HTR-8/SVneo (cell line): ENCODE measurements at regions not wholly inside any gene's neighbourhood (a gene's known extent, or its start where the extent isn't known, plus 50 kb on each side); places are given as distances from the start of the nearest gene placed in this dataset.

Experiments
- DNase-seq: peaks from one replicate; pipeline ENCODE4 v3.0.0; 2011; ENCODE audit warnings: low spot score, mixed read lengths; ENCODE audit not compliant: insufficient read length
- FAIRE-seq: peaks from 2 replicates; lab custom pipeline; 2011; peaks lifted over from hg19 to GRCh38; lab: Jason Lieb, UNC

DNA sequence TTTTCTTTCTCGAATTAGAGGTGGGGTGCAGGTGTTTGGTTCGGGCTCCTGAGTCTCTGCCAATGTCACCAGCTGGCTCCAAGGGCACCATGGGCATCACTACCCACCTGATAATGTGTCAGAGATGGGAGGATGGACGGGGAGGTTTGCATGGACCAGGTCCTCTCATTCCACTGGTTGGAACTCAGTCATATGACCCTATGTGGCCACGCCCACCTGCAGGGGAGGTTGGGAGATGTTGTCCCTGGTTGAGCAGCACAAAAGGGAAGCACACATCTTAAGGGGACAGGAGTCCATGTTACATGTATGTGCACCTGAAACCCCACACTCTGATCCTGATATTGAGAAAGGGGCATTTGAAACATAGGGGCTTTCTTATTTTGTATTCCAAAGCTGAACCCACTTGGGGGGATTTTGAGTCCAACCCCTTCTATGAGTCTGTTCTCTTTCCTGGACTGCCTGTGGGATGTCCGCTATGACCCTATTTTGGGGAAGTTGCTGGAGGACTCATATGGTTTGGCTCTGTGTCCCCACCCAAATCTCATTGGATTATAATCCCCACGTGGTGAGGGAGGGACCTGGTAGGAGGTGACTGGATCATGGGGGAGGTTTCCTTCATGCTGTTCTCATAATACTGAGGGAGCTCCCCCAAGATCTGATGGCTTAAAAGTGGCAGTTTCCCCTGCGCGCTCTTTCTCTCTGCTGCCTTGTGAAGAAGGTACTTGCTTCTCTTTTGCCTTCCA, 66.9 kb upstream of the BAIAP2L1 start:
- FAIRE-seq (no peak), DNase-seq (no peak)

DNA sequence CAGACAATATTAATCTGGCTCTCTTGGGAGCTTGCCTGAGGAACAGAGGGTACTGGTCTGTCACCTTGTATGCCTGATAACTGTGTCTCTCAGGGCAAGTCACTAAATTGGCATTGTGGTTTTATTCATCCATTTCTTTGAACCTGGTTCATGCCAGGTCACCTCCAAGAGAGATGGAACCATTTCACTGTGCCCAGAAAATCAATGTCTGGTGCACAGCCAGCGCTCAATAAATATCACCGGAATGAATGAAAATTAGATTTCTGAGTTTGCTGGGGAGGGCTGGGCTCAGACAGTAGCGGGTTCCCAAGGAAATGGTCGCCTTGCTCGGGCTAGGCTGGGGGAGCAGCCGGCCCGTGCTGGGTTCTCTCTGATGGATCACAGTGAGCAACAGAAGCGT, 64.1 kb upstream of the BAIAP2L1 start:
- DNase-seq, result no peak
- FAIRE-seq, result no peak

DNA sequence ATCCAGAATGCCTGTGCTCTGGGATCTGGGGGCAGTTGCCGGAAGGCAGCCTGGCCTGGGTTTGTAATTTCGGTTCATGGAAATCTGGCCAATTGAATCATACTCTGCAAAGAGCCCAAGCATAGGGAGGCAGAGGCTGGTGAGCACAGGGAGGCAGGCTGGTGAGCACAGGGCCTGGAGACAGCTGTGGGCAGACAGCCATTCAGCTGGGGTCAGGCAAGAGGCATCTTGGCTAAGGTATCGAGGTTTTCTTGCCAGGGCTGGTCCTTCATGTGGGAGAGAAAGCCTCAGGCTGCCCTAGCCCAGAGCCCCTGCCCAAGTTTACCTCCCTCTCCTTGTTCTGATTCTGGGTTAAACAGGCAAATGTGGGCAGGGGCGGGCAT, 63.7 kb upstream of the BAIAP2L1 start:
- no peak for DNase-seq
- FAIRE-seq, result no peak

GRCh38 chr7:98463837-98464557, 63.1 kb upstream of the BAIAP2L1 start:
- DNase-seq (no peak), FAIRE-seq (no peak)

DNA sequence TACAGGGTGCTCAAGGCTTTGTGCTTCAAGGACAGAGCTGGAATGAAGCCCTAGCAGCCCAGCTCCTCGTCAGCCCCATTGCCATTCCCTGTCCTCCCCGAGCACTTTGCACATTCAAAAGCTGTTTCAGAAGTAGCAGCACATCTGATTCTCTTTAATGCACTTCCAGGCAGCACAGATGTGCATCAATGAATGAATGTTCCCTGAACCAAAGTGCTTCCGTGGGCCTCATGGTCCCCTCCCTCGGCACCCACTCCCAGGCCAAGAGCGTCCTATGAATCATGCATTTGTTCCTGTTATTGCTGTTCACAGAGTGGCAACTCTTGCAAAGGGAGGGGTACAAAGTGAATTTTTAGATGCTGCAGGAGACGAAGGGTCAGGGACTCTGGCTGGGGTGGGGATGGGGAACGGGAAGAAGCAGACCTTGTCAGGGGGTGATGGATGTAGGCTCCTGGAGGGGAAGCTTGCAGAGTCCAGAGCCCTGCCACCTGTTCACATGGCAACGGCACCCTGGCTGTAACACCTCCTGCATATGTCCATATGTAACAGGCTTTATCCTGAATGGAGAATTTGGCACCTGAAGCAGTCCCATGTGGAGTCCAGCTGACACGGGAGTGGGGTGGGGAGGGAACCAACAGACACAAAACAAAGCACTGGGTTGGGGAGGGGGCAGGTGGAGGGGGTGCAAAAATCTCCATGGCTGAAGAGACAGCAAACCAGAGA, 62.2 kb upstream of the BAIAP2L1 start:
- DNase-seq (no peak), FAIRE-seq (no peak)

- FAIRE-seq, result no peak
- DNase-seq, result no peak
Measured at GRCh38 chr7:98460902-98461301, 60.0 kb upstream of the BAIAP2L1 start.

DNA sequence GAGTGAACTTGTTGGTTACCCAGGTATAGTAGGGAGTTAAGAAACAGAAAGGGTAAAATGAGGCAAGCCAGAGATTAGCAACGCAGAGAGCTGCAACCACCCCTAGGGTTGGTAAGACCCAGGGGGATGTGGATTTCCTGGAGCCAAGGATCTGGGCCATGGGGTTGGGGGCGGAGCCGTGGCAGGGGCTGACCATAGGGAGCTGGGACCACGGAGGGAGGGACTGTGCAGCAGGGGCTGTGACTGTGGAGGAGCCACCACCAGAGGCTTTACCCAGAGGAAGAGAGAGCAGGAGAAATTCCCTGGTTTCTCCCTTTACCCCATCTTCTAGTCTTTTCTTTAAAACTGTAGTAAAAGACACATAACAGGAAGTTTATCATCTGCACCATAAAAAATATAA, 58.6 kb upstream of the BAIAP2L1 start:
- DNase-seq, result no peak
- no peak for FAIRE-seq

- DNase-seq (no peak), FAIRE-seq (no peak)
Measured at GRCh38 chr7:98458090-98458875, 57.4 kb upstream of the BAIAP2L1 start.

GRCh38 chr7:98456866-98457265, 56.0 kb upstream of the BAIAP2L1 start:
- DNase-seq (no peak), FAIRE-seq (no peak)

- DNase-seq (no peak), FAIRE-seq (no peak)
Measured at GRCh38 chr7:98452791-98453190, 51.9 kb upstream of the BAIAP2L1 start.
